ENCODE measurements at regions not wholly inside any gene's neighbourhood (a gene's known extent, or its start where the extent isn't known, plus 50 kb on each side); places are given as distances from the start of the nearest gene placed in this dataset.

DNA sequence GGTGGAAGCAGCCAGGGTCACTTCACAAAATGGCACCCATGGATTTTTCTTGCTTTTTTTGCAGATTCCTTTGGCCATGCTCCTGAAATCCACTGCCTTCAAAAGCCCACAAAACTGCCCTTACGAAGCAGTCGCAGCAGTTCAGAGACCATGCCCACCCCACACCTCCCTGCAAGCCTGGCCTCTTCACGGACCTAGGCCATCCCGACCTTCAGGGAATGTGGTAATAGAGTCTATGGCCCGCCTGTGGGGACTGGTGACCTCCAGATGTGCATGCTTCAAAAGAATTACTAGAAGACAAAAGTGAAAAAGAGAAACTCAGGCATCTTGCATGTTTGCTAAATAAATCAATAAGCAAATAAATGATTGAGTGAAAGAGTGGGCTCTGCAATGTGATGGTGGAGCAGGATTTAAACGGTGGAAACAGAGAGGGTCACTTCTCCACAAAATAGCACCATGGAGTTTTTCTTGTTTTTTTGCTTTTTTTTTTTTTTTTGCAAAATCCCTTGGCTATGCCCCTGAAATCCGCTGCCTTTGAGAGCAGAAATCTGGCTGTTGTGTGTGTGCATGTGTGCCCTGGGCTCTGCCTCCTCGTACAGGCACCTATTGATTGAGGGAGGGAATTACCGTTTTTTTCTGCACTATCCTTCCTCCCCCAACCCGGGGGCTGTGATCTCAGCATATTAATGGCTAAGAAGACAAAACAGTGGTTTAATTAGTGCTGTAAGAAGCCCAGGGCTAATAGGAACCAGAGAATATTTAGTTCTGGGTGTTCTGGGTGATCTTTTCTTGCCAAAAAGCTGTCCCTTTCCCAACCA lies 107.4 kb downstream of the PXDC1 start:
- DNase-seq (ENCODE audit: low spot score) = no peak

DNA sequence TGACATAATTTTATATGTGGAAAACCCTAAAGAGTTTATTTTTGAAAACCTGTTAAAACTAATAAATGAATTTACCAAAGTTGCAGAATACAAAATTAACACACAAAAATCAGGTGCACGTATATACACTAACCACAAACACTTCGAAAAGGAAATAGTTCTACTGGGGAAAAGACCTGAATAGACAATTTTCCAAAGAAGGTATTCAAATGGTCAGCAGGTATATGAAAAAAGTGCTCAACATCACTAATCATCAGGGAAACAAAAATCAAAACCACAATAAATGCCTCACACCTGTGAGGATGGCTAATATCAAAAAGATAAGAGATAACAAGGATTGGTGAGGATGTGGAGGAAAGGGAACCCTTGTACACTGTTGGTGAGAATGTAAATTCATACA lies 110.6 kb downstream of the PXDC1 start:
- no peak for DNase-seq (ENCODE audit: low spot score)

GRCh38 chr6:3638662-3639061 lies 112.9 kb downstream of the PXDC1 start:
- no peak for DNase-seq (ENCODE audit: low spot score)

- DNase-seq (ENCODE audit: low spot score) = no peak
These were observed 115.5 kb downstream of the PXDC1 start for GRCh38 chr6:3636060-3636459.

DNA sequence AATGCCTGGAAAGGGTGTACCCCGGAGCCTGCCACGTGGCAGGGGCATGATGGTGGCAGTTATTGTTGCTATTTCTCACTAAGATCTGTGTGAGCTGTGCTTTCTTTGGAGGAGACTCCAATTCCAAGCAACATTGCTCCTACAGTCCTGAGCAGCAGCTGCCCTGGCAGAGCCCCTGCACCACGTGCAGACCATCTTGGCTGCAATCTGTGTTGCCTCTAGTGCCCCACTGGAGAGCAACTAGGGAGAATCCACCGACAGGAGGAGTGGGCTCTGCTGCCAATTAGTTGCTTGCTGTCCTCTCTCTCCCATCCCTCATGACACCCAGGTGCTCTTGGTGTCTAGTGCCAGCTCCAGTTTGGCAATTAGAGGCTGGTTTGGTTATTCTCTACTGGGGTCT lies 116.0 kb downstream of the PXDC1 start:
- DNase-seq (ENCODE audit: low spot score) = no peak

DNA sequence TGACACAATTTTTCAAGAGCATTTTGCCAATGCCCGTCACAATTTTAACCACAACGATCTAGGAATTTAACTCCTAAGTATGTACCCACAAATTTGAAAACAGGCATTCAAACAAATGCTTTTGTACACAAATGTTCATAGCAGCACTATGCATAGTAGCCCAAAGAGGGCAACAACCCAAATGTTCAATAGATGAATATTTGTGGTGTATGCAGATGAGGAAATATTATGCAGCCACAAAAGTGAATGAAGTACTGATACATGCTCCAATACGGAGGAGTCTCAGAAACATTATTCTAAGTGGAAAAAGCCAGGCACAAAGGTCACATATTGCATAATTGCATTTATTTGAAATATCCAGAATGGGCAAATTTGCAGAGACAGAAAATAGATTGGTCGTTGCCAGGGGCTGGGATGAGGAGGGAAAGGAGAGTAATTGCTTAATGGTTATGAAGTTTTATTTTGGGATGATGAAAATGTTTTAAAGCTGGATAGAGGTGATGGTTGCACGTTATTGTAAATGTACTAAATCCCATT lies 117.2 kb downstream of the PXDC1 start:
- DNase-seq (ENCODE audit: low spot score) = no peak

DNA sequence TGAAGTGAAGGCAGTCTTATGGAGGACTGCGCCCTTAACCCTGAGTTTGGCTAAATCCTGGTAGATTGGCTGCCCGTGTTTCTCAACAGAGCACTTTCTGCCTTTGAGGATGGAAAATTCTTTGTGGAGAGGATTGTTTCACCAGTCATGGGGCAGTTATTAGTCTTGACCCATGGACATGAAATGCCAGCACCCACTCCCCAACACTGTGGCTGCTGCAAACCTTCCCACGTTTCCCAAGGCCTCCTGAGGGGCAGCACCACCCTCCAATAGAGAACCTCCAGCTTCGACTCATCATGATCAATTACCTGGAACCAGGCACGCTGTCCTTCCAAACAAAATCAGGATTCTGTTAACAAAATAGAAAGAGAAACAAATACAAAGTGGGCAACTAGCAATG lies 117.8 kb downstream of the PXDC1 start:
- no peak for DNase-seq (ENCODE audit: low spot score)

DNA sequence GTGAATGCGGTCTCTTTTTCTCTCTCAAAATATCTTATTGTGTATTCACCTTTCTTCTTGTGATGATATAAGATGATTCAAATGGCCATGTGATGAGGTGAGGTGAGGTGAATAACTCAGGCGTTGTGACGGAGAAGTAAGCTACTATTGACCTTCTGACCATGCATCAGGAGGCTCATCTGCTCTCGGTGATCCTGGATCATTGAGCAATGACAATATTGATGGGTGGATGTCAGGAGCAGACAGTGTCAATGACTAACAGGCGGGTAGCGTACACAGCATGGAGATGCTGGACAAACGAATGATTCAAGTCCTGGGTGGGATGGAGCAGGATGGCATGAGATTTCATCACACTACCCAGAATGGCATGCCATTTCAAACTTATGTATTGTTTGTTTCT lies 119.6 kb downstream of the PXDC1 start:
- no peak for DNase-seq (ENCODE audit: low spot score)

GRCh38 chr6:3631186-3631585 lies 120.3 kb downstream of the PXDC1 start:
- DNase-seq (ENCODE audit: low spot score) = no peak

DNA sequence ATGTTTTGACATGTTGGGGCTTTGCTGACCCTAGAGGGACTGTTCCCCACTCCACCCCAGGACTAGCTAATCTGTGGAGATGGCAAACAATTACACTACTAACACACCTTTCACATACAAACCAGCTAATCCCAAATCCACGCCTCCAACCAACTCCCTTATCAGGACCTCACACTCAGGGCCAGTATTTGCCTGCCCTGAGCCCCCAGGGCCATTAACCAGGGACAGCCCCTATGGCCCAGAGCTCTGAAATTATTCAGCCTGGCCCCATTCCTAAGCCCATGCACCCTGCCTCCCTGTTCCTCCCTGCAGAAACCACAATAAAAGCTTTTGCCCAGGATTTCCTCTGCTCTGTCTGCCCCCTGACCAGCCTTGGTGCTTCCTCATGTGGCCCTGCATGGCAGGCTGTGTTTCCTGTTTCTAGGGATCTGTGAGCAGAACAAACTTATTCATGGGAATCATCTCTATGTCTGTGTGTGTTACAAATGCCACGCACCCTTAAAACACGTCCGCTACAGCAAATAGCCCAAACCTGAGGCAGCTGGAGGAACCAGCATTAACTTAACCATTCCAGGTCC lies 121.2 kb downstream of the PXDC1 start:
- no peak for DNase-seq (ENCODE audit: low spot score)

GRCh38 chr6:3627956-3628835 lies 123.3 kb downstream of the PXDC1 start:
- no peak for DNase-seq (ENCODE audit: low spot score)

GRCh38 chr6:3627501-3627900 lies 124.0 kb downstream of the PXDC1 start:
- no peak for DNase-seq (ENCODE audit: low spot score)

- DNase-seq (ENCODE audit: low spot score) = no peak
These were observed 125.4 kb downstream of the PXDC1 start for GRCh38 chr6:3625980-3626563.

- DNase-seq (ENCODE audit: low spot score) = no peak
These were observed 126.1 kb downstream of the PXDC1 start for GRCh38 chr6:3625149-3625979.

GRCh38 chr6:3624250-3625136 lies 127.0 kb downstream of the PXDC1 start:
- DNase-seq (ENCODE audit: low spot score) = no peak

DNA sequence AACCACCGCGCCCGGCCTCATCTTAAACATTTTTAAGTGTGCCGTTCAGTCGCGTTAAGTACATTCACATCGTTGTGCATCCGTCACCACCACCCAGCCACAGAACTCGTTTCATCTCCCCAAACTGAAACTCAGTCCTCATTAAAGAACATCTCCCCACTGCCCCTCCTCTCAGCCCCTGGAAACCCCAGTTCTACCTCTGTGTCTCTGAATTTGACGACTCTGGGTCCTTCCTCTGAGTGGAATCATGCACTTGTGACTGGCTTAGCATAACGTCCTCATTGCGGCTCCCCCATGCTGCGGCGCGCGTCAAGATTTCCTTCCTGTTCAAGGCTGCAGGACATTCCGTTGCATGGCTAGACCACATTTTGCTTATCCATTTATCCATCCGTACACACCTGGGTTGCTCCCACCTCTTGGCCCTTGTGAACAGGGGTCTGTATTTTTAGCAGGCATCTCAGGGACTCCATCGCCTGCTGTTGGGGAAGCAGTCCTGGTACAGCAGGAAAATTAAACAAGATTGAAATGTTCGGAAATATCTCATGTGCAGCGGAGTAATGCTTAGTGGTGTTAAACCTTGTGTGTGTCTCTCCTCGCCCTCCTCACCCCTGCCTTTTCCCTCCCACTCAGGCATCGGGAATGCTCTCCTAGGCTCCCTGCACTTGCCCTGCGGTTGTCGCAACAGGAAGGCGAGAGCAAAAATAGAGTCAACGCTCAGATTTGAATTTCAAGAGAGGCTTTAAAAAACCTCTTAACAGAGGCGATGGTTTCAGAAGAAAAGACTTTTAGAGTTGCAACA lies 127.9 kb downstream of the PXDC1 start:
- no peak for DNase-seq (ENCODE audit: low spot score)

DNA sequence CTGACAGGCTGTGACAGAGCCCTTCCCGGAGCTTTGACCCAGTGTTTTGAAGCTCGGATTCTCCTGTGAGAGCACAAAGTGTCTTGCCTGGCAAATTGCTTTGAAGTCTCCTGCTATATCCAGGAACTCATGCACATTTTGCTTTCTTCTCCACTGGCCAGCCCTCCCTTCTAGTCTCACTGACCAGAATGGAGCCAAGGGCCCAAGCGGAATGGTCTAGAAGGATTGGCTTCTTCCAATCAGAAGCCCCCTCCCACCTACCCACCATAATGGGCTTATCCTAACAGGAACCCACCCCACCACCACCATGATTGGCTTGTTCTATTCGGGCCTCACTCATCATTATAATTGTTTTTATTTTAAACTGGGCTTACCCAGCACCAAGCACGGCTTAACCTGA lies 130.1 kb downstream of the PXDC1 start:
- DNase-seq (ENCODE audit: low spot score) = no peak

- DNase-seq (ENCODE audit: low spot score) = no peak
These were observed 130.6 kb downstream of the PXDC1 start for GRCh38 chr6:3620937-3621336.

DNA sequence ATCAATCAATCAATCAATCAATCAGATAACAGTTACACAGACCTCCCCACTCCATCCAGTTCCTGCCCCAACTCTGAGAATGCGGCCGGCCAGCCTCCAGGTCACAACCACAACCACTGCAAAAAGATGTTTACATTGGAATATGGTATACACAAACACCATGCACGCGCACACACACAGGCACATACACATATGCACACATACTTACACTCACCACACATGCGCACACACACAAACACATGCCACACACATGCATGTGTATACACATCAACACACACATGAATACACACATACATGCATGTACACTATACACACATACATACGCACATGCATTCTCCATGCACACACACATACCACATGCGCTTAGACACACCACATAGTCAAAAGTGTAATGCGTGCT lies 131.1 kb downstream of the PXDC1 start:
- no peak for DNase-seq (ENCODE audit: low spot score)

DNA sequence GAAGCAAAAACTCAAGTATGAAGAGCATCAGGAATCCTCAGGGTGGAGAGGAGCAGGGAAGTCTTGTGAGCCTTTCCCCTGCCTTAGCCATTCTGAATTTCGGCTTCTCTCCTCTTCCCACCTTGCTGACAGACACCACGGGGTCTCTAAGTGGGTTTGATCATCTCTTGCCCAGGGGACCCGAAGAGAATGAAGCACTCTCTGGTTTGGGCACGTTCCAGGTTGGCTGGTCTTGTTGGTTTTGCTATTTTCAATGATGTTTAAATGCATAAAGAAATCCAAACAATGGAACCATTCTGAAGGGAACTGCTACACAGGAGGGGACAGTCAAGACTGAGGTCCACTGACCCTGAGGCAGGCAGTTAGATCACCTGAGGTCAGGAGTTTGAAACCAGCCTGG lies 131.7 kb downstream of the PXDC1 start:
- no peak for DNase-seq (ENCODE audit: low spot score)
